Gastroesophageal sphincter (tissue), 3 donors: ENCODE measurements at regions not wholly inside any gene's neighbourhood (a gene's known extent, or its start where the extent isn't known, plus 50 kb on each side); places are given as distances from the start of the nearest gene placed in this dataset.
"Not testable (repeated sequence)": the region's sequence is repeated elsewhere in the genome, so short reads cannot be mapped to it uniquely, and the experiment has no call there.

ENCODE experiments used
- CTCF ChIP-seq, 4 experiments: fragments of 200-600 bp in 2 of 4; fragments of 450-650 bp in 2 of 4; sonication (generic) in 1 of 4; IDR thresholded peaks; one replicate each; pipeline ENCODE4 v1.5.1; 2017 to 2019; ENCODE audit warnings: antibody characterized with exemption in 4 of 4, mild to moderate bottlenecking in 2 of 4, moderate library complexity in 2 of 4
- POLR2A ChIP-seq, 2 donors: fragments of 450-650 bp; IDR thresholded peaks; one replicate each; pipeline ENCODE4 v1.6.1; 2017; ENCODE audit warnings: antibody characterized with exemption in 2 of 2, mild to moderate bottlenecking in 2 of 2, moderate library complexity in 1 of 2
- POLR2AphosphoS5 ChIP-seq: sonication (generic); formaldehyde crosslinking; IDR thresholded peaks from one replicate; pipeline ENCODE4 v1.6.1; 2017; ENCODE audit warnings: antibody characterized with exemption

- not testable (repeated sequence) for TF ChIP-seq CTCF (IDR thresholded peaks at IDR 0.05); POLR2AphosphoS5; POLR2A (IDR thresholded peaks at IDR 0.05)
Observed at GRCh38 chr2:16727849-16728248, 62.2 kb upstream of the CYRIA start.
